HCT116 (cell line): ENCODE measurements at regions not wholly inside any gene's neighbourhood (a gene's known extent, or its start where the extent isn't known, plus 50 kb on each side); places are given as distances from the start of the nearest gene placed in this dataset.

Experiments
- ATAC-seq: fragments of 200-7000 bp; cut with Tn5 transposase; 2 replicates; pipeline ENCODE4 v1.9.1; 2020; ENCODE audit warnings: mild to moderate bottlenecking, moderate library complexity
- BruUV-seq: library from RNA; stranded (reverse); fragments of 400-500 nt; replicated peaks from 2 replicates; lab custom pipeline; 2021; lab: Mats Ljungman, UMichigan
- CTCF ChIA-PET: fragments of 300-600 bp; sonication (Branson Sonifier 250); formaldehyde crosslinking; loops from one replicate; lab custom pipeline; 2021; ENCODE audit warnings: antibody characterized with exemption; lab: Charles Lee
- POLR2A ChIA-PET: fragments of 300-600, 350-600 bp; sonication (Branson Sonifier 250); formaldehyde crosslinking; loops from one replicate; lab custom pipeline; 2021; ENCODE audit warnings: antibody characterized with exemption; lab: Charles Lee
- RAD21 ChIA-PET, 2 experiments: fragments of 300-600 bp; sonication (Branson Sonifier 250); formaldehyde crosslinking; loops; one replicate each; lab custom pipeline; 2023; ENCODE audit warnings: low total read pairs in 2 of 2; ENCODE audit not compliant: uncharacterized antibody in 2 of 2, unreplicated experiment in 2 of 2, low non-redundant PET in 1 of 2; lab: Charles Lee
- DNase-seq: peaks from one replicate; pipeline ENCODE4 v3.0.0-alpha.2; 2010; ENCODE audit warnings: low read depth, low spot score
- H2AFZ ChIP-seq: fragments of 200-600 bp; shearing (Covaris generic), sonication (generic); 2 replicates; pipeline ENCODE4 v1.6.1; 2017; ENCODE audit warnings: low read depth, mixed run types, mixed read lengths, antibody characterized with exemption, low read length; ENCODE audit not compliant: poor library complexity, severe bottlenecking
- H3K27ac ChIP-seq: 2 replicates; pipeline ENCODE4 v1.5.1; 2012; ENCODE audit warnings: low read depth, low read length
- H3K27me3 ChIP-seq: fragments of 200-600 bp; sonication (generic); 2 replicates; pipeline ENCODE4 v1.6.1; 2016; ENCODE audit warnings: mixed run types, low read length, mixed read lengths; ENCODE audit not compliant: insufficient read depth
- H3K36me3 ChIP-seq, 2 experiments: fragments of 200-500 bp in 1 of 2; fragments of 200-600 bp in 1 of 2; sonication (Bioruptor generic) in 1 of 2; sonication (generic) in 1 of 2; 2 replicates each; pipeline versions ENCODE4 v1.5.1 to v1.6.1; 2014 to 2016; ENCODE audit warnings: low read length in 2 of 2, inconsistent platforms in 1 of 2, mixed read lengths in 1 of 2, mixed run types in 1 of 2; ENCODE audit not compliant: insufficient read depth in 2 of 2, control insufficient read depth in 1 of 2
- H3K4me1 ChIP-seq, 2 experiments: fragments of 200-600 bp in 1 of 2; sonication (generic) in 1 of 2; 2 replicates each; pipeline versions ENCODE4 v1.5.1 to v1.6.1; 2012 to 2017; ENCODE audit warnings: low read length in 2 of 2, inconsistent platforms in 1 of 2, mild to moderate bottlenecking in 1 of 2, mixed read lengths in 1 of 2, mixed run types in 1 of 2, moderate library complexity in 1 of 2; ENCODE audit not compliant: insufficient read depth in 2 of 2, control insufficient read depth in 1 of 2
- H3K4me2 ChIP-seq: fragments of 200-600 bp; sonication (generic); 2 replicates; pipeline ENCODE4 v1.6.1; 2017; ENCODE audit warnings: mixed run types, low read length, mixed read lengths
- H3K4me3 ChIP-seq, 2 experiments: fragments of 200-600 bp in 1 of 2; sonication (generic) in 1 of 2; replicated peaks in 1 of 2; 2 replicates each; pipeline ENCODE4 v1.5.1; 2011 to 2016; ENCODE audit warnings: low read length in 2 of 2, control low read depth in 1 of 2, low read depth in 1 of 2, mild to moderate bottlenecking in 1 of 2, mixed read lengths in 1 of 2, mixed run types in 1 of 2
- H3K79me2 ChIP-seq: fragments of 200-600 bp; sonication (generic); 2 replicates; pipeline ENCODE4 v1.6.1; 2017; ENCODE audit warnings: mild to moderate bottlenecking, mixed run types, low read length, moderate library complexity, mixed read lengths; ENCODE audit not compliant: insufficient read depth
- H3K9ac ChIP-seq: fragments of 200-600 bp; sonication (generic); 2 replicates; pipeline ENCODE4 v1.6.1; 2016; ENCODE audit warnings: low read length, mixed read lengths
- H3K9me2 ChIP-seq: fragments of 200-600 bp; sonication (generic), shearing (Covaris generic); 2 replicates; pipeline ENCODE4 v1.6.1; 2017; ENCODE audit warnings: mixed run types, mild to moderate bottlenecking, moderate library complexity; ENCODE audit not compliant: insufficient read depth
- H3K9me3 ChIP-seq, 2 experiments: fragments of 200-500 bp in 1 of 2; fragments of 200-600 bp in 1 of 2; sonication (Bioruptor generic) in 1 of 2; sonication (generic) in 1 of 2; 2 replicates each; pipeline ENCODE4 v1.6.1; 2014 to 2017; ENCODE audit warnings: low read length in 2 of 2, mixed read lengths in 2 of 2, inconsistent platforms in 1 of 2, low read depth in 1 of 2, mild to moderate bottlenecking in 1 of 2, mixed run types in 1 of 2, moderate library complexity in 1 of 2; ENCODE audit not compliant: control insufficient read depth in 1 of 2, insufficient read depth in 1 of 2
- H4K20me1 ChIP-seq: fragments of 200-600 bp; sonication (generic), shearing (Covaris generic); 2 replicates; pipeline ENCODE4 v1.6.1; 2017; ENCODE audit warnings: mixed run types, mild to moderate bottlenecking, moderate library complexity; ENCODE audit not compliant: insufficient read depth
- ATF3 ChIP-seq: IDR thresholded peaks from 2 replicates; pipeline ENCODE4 v1.6.1; 2012
- CBX3 ChIP-seq: IDR thresholded peaks from 2 replicates; pipeline ENCODE4 v1.6.1; 2012; ENCODE audit warnings: low read depth
- CEBPB ChIP-seq: IDR thresholded peaks from 2 replicates; pipeline ENCODE4 v1.6.1; 2012; ENCODE audit warnings: low read depth
- CTCF ChIP-seq, 3 experiments: fragments of 200-600 bp in 1 of 3; sonication (generic) in 1 of 3; IDR thresholded peaks in 2 of 3; conservative IDR thresholded peaks in 1 of 3; 2 replicates each; pipeline ENCODE4 v1.5.1; 2012 to 2017; ENCODE audit warnings: low read depth in 2 of 3, low read length in 2 of 3, antibody characterized with exemption in 1 of 3, borderline replicate concordance in 1 of 3, control low read depth in 1 of 3, mild to moderate bottlenecking in 1 of 3, mixed read lengths in 1 of 3, mixed run types in 1 of 3, moderate library complexity in 1 of 3; ENCODE audit not compliant: insufficient read depth in 1 of 3
- EGR1 ChIP-seq: IDR thresholded peaks from 2 replicates; pipeline ENCODE4 v1.6.1; 2012; ENCODE audit warnings: low read depth
- ELF1 ChIP-seq: IDR thresholded peaks from 2 replicates; pipeline ENCODE4 v1.6.1; 2012; ENCODE audit warnings: low read depth, borderline replicate concordance
- EZH2 ChIP-seq: fragments of 200-600 bp; sonication (generic); IDR thresholded peaks from 2 replicates; pipeline ENCODE4 v1.6.1; 2017; ENCODE audit warnings: antibody characterized with exemption, mixed run types
- FOSL1 ChIP-seq: IDR thresholded peaks from 2 replicates; pipeline ENCODE4 v1.6.1; 2012; ENCODE audit warnings: low read depth
- MAX ChIP-seq: IDR thresholded peaks from 2 replicates; pipeline ENCODE4 v1.6.1; 2012
- POLR2A ChIP-seq: IDR thresholded peaks from 2 replicates; pipeline ENCODE4 v1.7.0; 2011; ENCODE audit warnings: borderline replicate concordance; ENCODE audit not compliant: insufficient read depth, insufficient read length; ENCODE audit errors: extremely low read depth
- POLR2AphosphoS5 ChIP-seq: IDR thresholded peaks from 2 replicates; pipeline ENCODE4 v1.6.1; 2011; ENCODE audit warnings: mild to moderate bottlenecking, low read depth, low read length, moderate library complexity
- RAD21 ChIP-seq: IDR thresholded peaks from 2 replicates; pipeline ENCODE4 v1.6.1; 2012; ENCODE audit warnings: low read depth, mild to moderate bottlenecking
- REST ChIP-seq: IDR thresholded peaks from 2 replicates; pipeline ENCODE4 v1.6.1; 2012; ENCODE audit warnings: low read depth
- SIN3A ChIP-seq: IDR thresholded peaks from 2 replicates; pipeline ENCODE4 v1.6.1; 2012; ENCODE audit warnings: low read depth
- SRF ChIP-seq: IDR thresholded peaks from 2 replicates; pipeline ENCODE4 v1.6.1; 2012; ENCODE audit warnings: low read depth
- TCF7L2 ChIP-seq: IDR thresholded peaks from 2 replicates; pipeline ENCODE4 v1.7.0; 2011; ENCODE audit warnings: borderline replicate concordance, inconsistent platforms; ENCODE audit not compliant: insufficient read depth, insufficient read length; ENCODE audit errors: extremely low read depth
- YY1 ChIP-seq: IDR thresholded peaks from 2 replicates; pipeline ENCODE4 v1.6.1; 2011; ENCODE audit warnings: low read length, low read depth, moderate library complexity, mild to moderate bottlenecking; ENCODE audit not compliant: insufficient replicate concordance; ENCODE audit errors: extremely low read depth
- ZBTB33 ChIP-seq: IDR thresholded peaks from 2 replicates; pipeline ENCODE4 v1.6.1; 2011; ENCODE audit warnings: mild to moderate bottlenecking, low read length, moderate library complexity; ENCODE audit not compliant: insufficient replicate concordance; ENCODE audit errors: extremely low read depth
- ZFX ChIP-seq: fragments of 450-650 bp; IDR thresholded peaks from 2 replicates; pipeline ENCODE4 v1.6.1; 2017
- ZNF274 ChIP-seq: fragments of 200-500 bp; sonication (Bioruptor generic); IDR thresholded peaks from 2 replicates; pipeline ENCODE4 v1.6.1; 2014; ENCODE audit warnings: mild to moderate bottlenecking, low read depth, low read length, inconsistent platforms
- intact Hi-C: fragments of 100-400 bp; cut with micrococcal nuclease; formaldehyde crosslinking; loops from 2 replicates; pipeline ENCODE4 v1.10.0; 2022

- Histone ChIP-seq H2AFZ (no peak overlapping the region), H3K9me2 (no peaks in the 10 kb centered on the region), H3K9me3 (no peaks in the 10 kb centered on the region), H3K4me1 (no peaks in the 10 kb centered on the region), H3K36me3 (no peaks in the 10 kb centered on the region), H3K9ac (no peak overlapping the region), H3K4me3 (no peak overlapping the region), H3K27me3 (no peaks in the 10 kb centered on the region), H3K79me2 (no peaks in the 10 kb centered on the region), H4K20me1 (no peaks in the 10 kb centered on the region), H3K27ac (no peak overlapping the region), H3K4me2 (no peak overlapping the region)
- DNase-seq = no peak
- no peak for TF ChIP-seq ELF1
- TF ChIP-seq EZH2 = no peak
- TF ChIP-seq MAX = no peak
- no peak for TF ChIP-seq POLR2AphosphoS5
- no peak for TF ChIP-seq ZFX
- no peak for TF ChIP-seq EGR1
- TF ChIP-seq RAD21 = no peak
- TF ChIP-seq CEBPB = no peak
- TF ChIP-seq CTCF (IDR thresholded peaks at IDR 0.05 in 2 of 3, conservative IDR thresholded peaks at IDR 0.05 in 1 of 3; ENCODE audit: borderline replicate concordance in 1 of 3, insufficient read depth in 1 of 3, low read depth in 2 of 3, low read length in 2 of 3) = no peak
- no peak for TF ChIP-seq POLR2A
- TF ChIP-seq ATF3 = no peak
- TF ChIP-seq FOSL1 = no peak
- TF ChIP-seq ZBTB33 = no peak
- TF ChIP-seq TCF7L2 = no peak
- no peak for TF ChIP-seq ZNF274
- no peak for TF ChIP-seq SIN3A
- TF ChIP-seq SRF = no peak
- TF ChIP-seq YY1 = no peak
- no peak for TF ChIP-seq REST
- TF ChIP-seq CBX3 = no peak
- no TSS peak for BruUV-seq
- CTCF ChIA-PET = no interaction called here
- RAD21 ChIA-PET = no interaction called here
- intact Hi-C loops = no loop called here
- POLR2A ChIA-PET = no interaction called here
- no peak for ATAC-seq
Observed at GRCh38 chr13:59480396-59481259, 683.1 kb downstream of the DIAPH3 start.
